ENCODE measurements at regions not wholly inside any gene's neighbourhood (a gene's known extent, or its start where the extent isn't known, plus 50 kb on each side); places are given as distances from the start of the nearest gene placed in this dataset.
"Not testable (repeated sequence)": the region's sequence is repeated elsewhere in the genome, so short reads cannot be mapped to it uniquely, and the experiment has no call there.

GRCh38 chr1:184859381-184860105 is 104.9 kb upstream of the EDEM3 start:
- H3K27me3 Mint-ChIP-seq = no peaks in the 10 kb centered on the region
- H3K27ac Mint-ChIP-seq = no peak overlapping the region
- POLR2A ChIA-PET = no interaction called here
- DNase-seq (no peak), ATAC-seq (ENCODE audit: low read depth) (no peak)
- peaks cover 4% of the 10 kb centered on the region for H3K36me3 Mint-ChIP-seq
- H3K4me1 Mint-ChIP-seq = peaks cover 13% of the 10 kb centered on the region
- H3K4me3 Mint-ChIP-seq = no peak overlapping the region
- H3K9me3 Mint-ChIP-seq = peaks cover 2% of the 10 kb centered on the region

GRCh38 chr1:184858288-184858687 is 103.6 kb upstream of the EDEM3 start:
- peaks cover 13% of the 10 kb centered on the region for H3K4me1 Mint-ChIP-seq
- peaks cover 4% of the 10 kb centered on the region for H3K27me3 Mint-ChIP-seq
- peaks cover 3% of the 10 kb centered on the region for H3K9me3 Mint-ChIP-seq
- H3K4me3 Mint-ChIP-seq = no peak overlapping the region
- POLR2A ChIA-PET = interaction anchor here (1.9 kb wide), 1 partner anchor 15 kb away, joined by 4 read pairs; no protein-coding TSS in a partner anchor
- H3K27ac Mint-ChIP-seq = no peak overlapping the region
- peaks cover 5% of the 10 kb centered on the region for H3K36me3 Mint-ChIP-seq
- DNase-seq (no peak), ATAC-seq (ENCODE audit: low read depth) (no peak)

DNA sequence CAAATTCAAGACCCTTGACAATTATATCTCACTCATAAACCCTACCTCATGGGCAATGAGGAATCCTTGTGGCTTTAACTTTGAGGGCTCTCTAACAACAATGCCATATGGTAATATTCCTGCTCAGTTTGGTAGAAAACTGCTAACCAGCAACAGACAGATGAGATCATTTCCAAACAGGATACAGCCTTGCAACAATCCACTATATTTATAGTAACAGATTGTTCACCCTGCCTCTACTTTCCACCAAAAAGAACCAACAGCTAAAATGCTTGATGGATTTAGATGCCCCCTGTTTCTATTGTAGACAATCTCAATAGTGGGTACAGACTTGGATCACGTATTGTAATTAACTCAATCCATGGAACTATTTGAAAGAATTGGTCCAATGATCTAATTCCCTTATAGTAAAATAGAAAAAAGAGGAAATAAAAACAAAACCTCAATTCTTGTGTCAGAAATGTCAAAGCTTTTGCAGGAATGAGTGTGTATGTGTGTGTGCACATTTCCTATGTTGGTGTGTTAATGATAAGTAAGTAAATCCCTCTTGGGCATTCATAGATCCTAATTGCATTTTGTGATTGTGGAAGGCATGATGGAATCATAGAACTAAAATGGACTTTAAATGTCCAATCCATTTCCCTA is 100.0 kb upstream of the EDEM3 start:
- Mint-ChIP-seq H3K9me3 (peaks cover 3% of the 10 kb centered on the region), H3K27ac (no peak overlapping the region), H3K4me1 (peaks cover 8% of the 10 kb centered on the region), H3K27me3 (peaks cover 4% of the 10 kb centered on the region), H3K36me3 (peaks cover 9% of the 10 kb centered on the region), H3K4me3 (no peak overlapping the region)
- DNase-seq = no peak
- ATAC-seq (ENCODE audit: low read depth) = no peak
- POLR2A ChIA-PET = no interaction called here

- DNase-seq (no peak), ATAC-seq (ENCODE audit: low read depth) (no peak)
- no peak overlapping the region for H3K4me3 Mint-ChIP-seq
- peaks cover 4% of the 10 kb centered on the region for H3K27me3 Mint-ChIP-seq
- H3K9me3 Mint-ChIP-seq = peaks cover 3% of the 10 kb centered on the region
- H3K4me1 Mint-ChIP-seq = peaks cover 8% of the 10 kb centered on the region
- no peak overlapping the region for H3K27ac Mint-ChIP-seq
- POLR2A ChIA-PET = no interaction called here
- peaks cover 9% of the 10 kb centered on the region for H3K36me3 Mint-ChIP-seq
Measured at GRCh38 chr1:184854036-184854435, 99.4 kb upstream of the EDEM3 start.

GRCh38 chr1:184851822-184852746 is 97.4 kb upstream of the EDEM3 start:
- peaks cover 3% of the 10 kb centered on the region for H3K9me3 Mint-ChIP-seq
- H3K36me3 Mint-ChIP-seq = peaks cover 9% of the 10 kb centered on the region
- H3K4me3 Mint-ChIP-seq = no peak overlapping the region
- no peak overlapping the region for H3K27ac Mint-ChIP-seq
- peaks cover 4% of the 10 kb centered on the region for H3K27me3 Mint-ChIP-seq
- no peak for DNase-seq
- POLR2A ChIA-PET = no interaction called here
- no peak for ATAC-seq (ENCODE audit: low read depth)
- peaks cover 6% of the 10 kb centered on the region for H3K4me1 Mint-ChIP-seq

GRCh38 chr1:184843732-184844495 is 89.3 kb upstream of the EDEM3 start:
- ATAC-seq (ENCODE audit: low read depth) = peak; percentile 73
- peak overlapping the region; percentile 43 for H3K4me3 Mint-ChIP-seq
- DNase-seq = peak; percentile 66
- peak overlapping the region; percentile 10 for H3K27ac Mint-ChIP-seq
- POLR2A ChIA-PET = interaction anchor here (0.9 to 1.4 kb wide), 2 partner anchors 13 to 23 kb away, joined by 4 to 7 read pairs; no protein-coding TSS in a partner anchor
- H3K4me1 Mint-ChIP-seq = peaks cover 31% of the 10 kb centered on the region
- peaks cover 8% of the 10 kb centered on the region for H3K36me3 Mint-ChIP-seq
- H3K9me3 Mint-ChIP-seq = no peaks in the 10 kb centered on the region
- H3K27me3 Mint-ChIP-seq = no peaks in the 10 kb centered on the region

DNA sequence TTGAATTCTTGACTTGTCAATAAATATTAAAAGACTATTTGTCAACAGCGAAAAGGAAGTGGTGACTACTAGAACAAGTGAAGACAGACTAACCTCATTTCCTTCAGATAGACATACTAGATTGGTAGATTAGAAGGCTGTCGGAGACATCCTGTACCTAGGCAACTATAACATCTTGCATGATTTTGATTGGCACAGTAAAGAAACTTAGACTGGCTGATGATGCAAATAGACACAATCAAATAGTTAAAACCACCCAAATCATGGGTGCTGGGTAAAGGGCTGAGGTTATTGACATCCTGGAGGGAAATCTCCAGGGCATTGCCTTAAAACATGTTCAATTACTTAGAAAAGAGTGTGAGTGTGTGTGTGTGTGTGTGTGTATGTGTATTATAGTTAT is 85.9 kb upstream of the EDEM3 start:
- no peaks in the 10 kb centered on the region for H3K27me3 Mint-ChIP-seq
- peaks cover 12% of the 10 kb centered on the region for H3K36me3 Mint-ChIP-seq
- peak overlapping the region; percentile 70 for H3K27ac Mint-ChIP-seq
- H3K4me3 Mint-ChIP-seq = peak overlapping the region; percentile 7
- no peak for DNase-seq
- no peaks in the 10 kb centered on the region for H3K9me3 Mint-ChIP-seq
- peak; percentile 83 for ATAC-seq (ENCODE audit: low read depth)
- POLR2A ChIA-PET = interaction anchor here (1.0 kb wide), 1 partner anchor 26 kb away, joined by 3 read pairs; no protein-coding TSS in a partner anchor
- peaks cover 34% of the 10 kb centered on the region for H3K4me1 Mint-ChIP-seq

DNA sequence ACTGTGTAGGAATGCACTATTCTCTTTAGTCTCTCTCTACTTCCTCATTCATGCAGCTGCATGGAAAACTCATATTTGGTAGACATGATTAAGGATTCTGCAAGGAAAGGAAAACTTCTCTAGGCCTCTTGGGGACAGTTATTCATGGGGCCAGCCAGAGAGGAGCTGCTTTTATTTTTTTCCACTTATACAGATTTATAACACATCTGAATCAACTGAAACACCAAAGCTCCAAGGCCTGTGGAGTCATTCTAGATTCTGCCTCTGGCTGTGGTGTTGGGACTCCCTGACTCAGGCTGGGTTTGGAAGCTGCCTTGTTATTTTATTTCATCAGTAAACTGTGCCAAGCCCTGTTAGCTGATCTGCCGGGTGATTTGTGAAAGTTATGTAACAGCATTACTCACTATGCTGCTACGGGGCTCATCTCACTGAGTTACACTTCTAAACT is 83.9 kb upstream of the EDEM3 start:
- peaks cover 16% of the 10 kb centered on the region for H3K36me3 Mint-ChIP-seq
- no peak overlapping the region for H3K27ac Mint-ChIP-seq
- H3K4me1 Mint-ChIP-seq = peaks cover 21% of the 10 kb centered on the region
- no peaks in the 10 kb centered on the region for H3K27me3 Mint-ChIP-seq
- POLR2A ChIA-PET = no interaction called here
- no peak overlapping the region for H3K4me3 Mint-ChIP-seq
- ATAC-seq (ENCODE audit: low read depth) = no peak
- DNase-seq = no peak
- H3K9me3 Mint-ChIP-seq = peaks cover 4% of the 10 kb centered on the region

GRCh38 chr1:184836934-184837895 is 82.6 kb upstream of the EDEM3 start:
- H3K4me3 Mint-ChIP-seq = no peak overlapping the region
- DNase-seq = no peak
- ATAC-seq (ENCODE audit: low read depth) = no peak
- H3K36me3 Mint-ChIP-seq = peaks cover 9% of the 10 kb centered on the region
- no peaks in the 10 kb centered on the region for H3K27me3 Mint-ChIP-seq
- no peak overlapping the region for H3K27ac Mint-ChIP-seq
- peaks cover 4% of the 10 kb centered on the region for H3K9me3 Mint-ChIP-seq
- POLR2A ChIA-PET = no interaction called here
- peaks cover 18% of the 10 kb centered on the region for H3K4me1 Mint-ChIP-seq

- peaks cover 9% of the 10 kb centered on the region for H3K36me3 Mint-ChIP-seq
- H3K4me3 Mint-ChIP-seq = no peak overlapping the region
- peaks cover 12% of the 10 kb centered on the region for H3K4me1 Mint-ChIP-seq
- POLR2A ChIA-PET = interaction anchor here (0.5 kb wide), 1 partner anchor 410 kb away, joined by 4 read pairs; no protein-coding TSS in a partner anchor
- peaks cover 4% of the 10 kb centered on the region for H3K9me3 Mint-ChIP-seq
- H3K27me3 Mint-ChIP-seq = no peaks in the 10 kb centered on the region
- H3K27ac Mint-ChIP-seq = no peak overlapping the region
- DNase-seq (no peak), ATAC-seq (ENCODE audit: low read depth) (no peak)
Measured at GRCh38 chr1:184836141-184836540, 81.5 kb upstream of the EDEM3 start.

GRCh38 chr1:184833994-184834393 is 79.3 kb upstream of the EDEM3 start:
- H3K36me3 Mint-ChIP-seq = peaks cover 14% of the 10 kb centered on the region
- H3K4me3 Mint-ChIP-seq, POLR2A ChIA-PET: not testable (repeated sequence)

DNA sequence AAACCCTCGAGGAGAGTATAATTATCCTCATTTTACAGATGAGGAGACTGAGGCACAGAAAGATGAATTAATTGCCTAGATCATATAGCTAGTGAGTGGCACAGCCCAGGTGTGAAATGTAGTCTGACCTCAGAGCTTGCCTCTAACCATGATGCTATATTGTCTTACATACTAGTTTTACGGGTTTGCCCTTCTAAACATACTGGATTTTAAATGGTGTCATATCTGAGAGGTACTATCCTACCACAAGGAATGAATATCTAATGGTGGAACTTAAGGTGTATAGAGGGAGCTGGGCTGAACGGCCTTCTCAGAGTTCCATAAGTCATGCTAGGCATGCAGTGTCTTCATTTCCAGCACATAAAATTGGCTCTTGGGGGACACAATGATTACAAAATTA is 77.9 kb upstream of the EDEM3 start:
- Mint-ChIP-seq H3K36me3 (peaks cover 14% of the 10 kb centered on the region), H3K9me3 (peaks cover 4% of the 10 kb centered on the region), H3K4me3 (no peak overlapping the region), H3K27ac (no peak overlapping the region), H3K4me1 (peaks cover 2% of the 10 kb centered on the region), H3K27me3 (no peaks in the 10 kb centered on the region)
- POLR2A ChIA-PET = no interaction called here
- ATAC-seq (ENCODE audit: low read depth) (no peak), DNase-seq (no peak)

More at GRCh38 chr1:184833994-184834393, 79.3 kb upstream of the EDEM3 start:
- not testable (repeated sequence) for ATAC-seq (ENCODE audit: low read depth); H3K4me1 Mint-ChIP-seq; H3K27ac Mint-ChIP-seq; H3K9me3 Mint-ChIP-seq; H3K27me3 Mint-ChIP-seq; DNase-seq

Data from activated naive CD8-positive, alpha-beta T cell treated with anti-CD3 and anti-CD28 coated beads, Interleukin-2, amount 10 ng/mL, durations not matched to agents 7 days and 5 days (primary cell).